ENCODE measurements at regions not wholly inside any gene's neighbourhood (a gene's known extent, or its start where the extent isn't known, plus 50 kb on each side); places are given as distances from the start of the nearest gene placed in this dataset.

GRCh38 chr4:185955826-185956543 is 113.0 kb upstream of the TLR3 start:
- no peak for ATAC-seq (ENCODE audit: low read depth)

GRCh38 chr4:185956544-185956940 is 112.4 kb upstream of the TLR3 start:
- Mint-ChIP-seq H3K36me3 (no peaks in the 10 kb centered on the region), H3K27ac (no peak overlapping the region), H3K4me3 (no peak overlapping the region), H3K27me3 (peaks cover 4% of the 10 kb centered on the region), H3K9me3 (no peaks in the 10 kb centered on the region), H3K4me1 (peaks cover 2% of the 10 kb centered on the region)
- DNase-seq (ENCODE audit: low spot score in 2 of 2) = no peak
- no peak for ATAC-seq (ENCODE audit: low read depth)

More at GRCh38 chr4:185955826-185956543, 113.0 kb upstream of the TLR3 start:
- no peaks in the 10 kb centered on the region for H3K36me3 Mint-ChIP-seq
- no peak for DNase-seq (ENCODE audit: low spot score in 2 of 2)
- H3K4me3 Mint-ChIP-seq = no peak overlapping the region
- H3K27ac Mint-ChIP-seq = no peak overlapping the region
- H3K9me3 Mint-ChIP-seq = no peaks in the 10 kb centered on the region
- peaks cover 4% of the 10 kb centered on the region for H3K27me3 Mint-ChIP-seq
- H3K4me1 Mint-ChIP-seq = no peaks in the 10 kb centered on the region

GRCh38 chr4:185958094-185958747 is 110.7 kb upstream of the TLR3 start:
- Mint-ChIP-seq H3K36me3 (no peaks in the 10 kb centered on the region), H3K4me3 (no peak overlapping the region), H3K4me1 (peaks cover 2% of the 10 kb centered on the region), H3K27ac (no peak overlapping the region), H3K9me3 (no peaks in the 10 kb centered on the region), H3K27me3 (peaks cover 1% of the 10 kb centered on the region)
- DNase-seq (ENCODE audit: low spot score in 2 of 2) (no peak), ATAC-seq (ENCODE audit: low read depth) (no peak)

GRCh38 chr4:185965426-185966384 is 103.3 kb upstream of the TLR3 start:
- ATAC-seq (ENCODE audit: low read depth) (peak; percentile 82), DNase-seq (ENCODE audit: low spot score in 2 of 2) (peak in 1 of 2 donors; percentile 1)
- H3K9me3 Mint-ChIP-seq = no peaks in the 10 kb centered on the region
- peak overlapping the region; percentile 79 for H3K27ac Mint-ChIP-seq
- peaks cover 14% of the 10 kb centered on the region for H3K4me1 Mint-ChIP-seq
- H3K36me3 Mint-ChIP-seq = no peaks in the 10 kb centered on the region
- H3K27me3 Mint-ChIP-seq = no peaks in the 10 kb centered on the region
- peak overlapping the region; percentile 51 for H3K4me3 Mint-ChIP-seq

GRCh38 chr4:185966549-185966948 is 102.4 kb upstream of the TLR3 start:
- no peak overlapping the region for H3K4me3 Mint-ChIP-seq
- no peak for ATAC-seq (ENCODE audit: low read depth)
- no peaks in the 10 kb centered on the region for H3K36me3 Mint-ChIP-seq
- H3K9me3 Mint-ChIP-seq = no peaks in the 10 kb centered on the region
- H3K27ac Mint-ChIP-seq = peak overlapping the region; percentile 79
- H3K27me3 Mint-ChIP-seq = no peaks in the 10 kb centered on the region
- DNase-seq (ENCODE audit: low spot score in 2 of 2) = no peak
- peaks cover 11% of the 10 kb centered on the region for H3K4me1 Mint-ChIP-seq

GRCh38 chr4:185966997-185967775 is 101.8 kb upstream of the TLR3 start:
- Mint-ChIP-seq H3K4me3 (no peak overlapping the region), H3K27me3 (no peaks in the 10 kb centered on the region), H3K4me1 (peaks cover 11% of the 10 kb centered on the region), H3K27ac (peak overlapping the region; percentile 79), H3K36me3 (no peaks in the 10 kb centered on the region), H3K9me3 (no peaks in the 10 kb centered on the region)
- no peak for ATAC-seq (ENCODE audit: low read depth)
- DNase-seq (ENCODE audit: low spot score in 2 of 2) = no peak

- peaks cover 7% of the 10 kb centered on the region for H3K27me3 Mint-ChIP-seq
- H3K9me3 Mint-ChIP-seq = no peaks in the 10 kb centered on the region
- H3K4me1 Mint-ChIP-seq = peaks cover 11% of the 10 kb centered on the region
- no peak overlapping the region for H3K27ac Mint-ChIP-seq
- ATAC-seq (ENCODE audit: low read depth) (no peak), DNase-seq (ENCODE audit: low spot score in 2 of 2) (no peak)
- no peak overlapping the region for H3K4me3 Mint-ChIP-seq
- H3K36me3 Mint-ChIP-seq = no peaks in the 10 kb centered on the region
Measured at GRCh38 chr4:185969657-185970056, 99.3 kb upstream of the TLR3 start.

- Mint-ChIP-seq H3K4me3 (no peak overlapping the region), H3K27ac (no peak overlapping the region), H3K4me1 (no peaks in the 10 kb centered on the region), H3K9me3 (peaks cover 10% of the 10 kb centered on the region), H3K36me3 (no peaks in the 10 kb centered on the region), H3K27me3 (peaks cover 8% of the 10 kb centered on the region)
- no peak for ATAC-seq (ENCODE audit: low read depth)
- DNase-seq (ENCODE audit: low spot score in 2 of 2) = no peak
Measured at GRCh38 chr4:185987961-185988627, 80.9 kb upstream of the TLR3 start.

GRCh38 chr4:185991770-185992169 is 77.2 kb upstream of the TLR3 start:
- DNase-seq (ENCODE audit: low spot score in 2 of 2) = no peak
- Mint-ChIP-seq H3K27ac (no peak overlapping the region), H3K27me3 (peaks cover 8% of the 10 kb centered on the region), H3K9me3 (peaks cover 6% of the 10 kb centered on the region), H3K4me3 (no peak overlapping the region), H3K36me3 (no peaks in the 10 kb centered on the region), H3K4me1 (no peaks in the 10 kb centered on the region)
- ATAC-seq (ENCODE audit: low read depth) = no peak

- no peak for ATAC-seq (ENCODE audit: low read depth)
- Mint-ChIP-seq H3K4me1 (no peaks in the 10 kb centered on the region), H3K27me3 (peaks cover 8% of the 10 kb centered on the region), H3K36me3 (no peaks in the 10 kb centered on the region), H3K9me3 (peaks cover 6% of the 10 kb centered on the region), H3K4me3 (no peak overlapping the region), H3K27ac (no peak overlapping the region)
- no peak for DNase-seq (ENCODE audit: low spot score in 2 of 2)
Measured at GRCh38 chr4:185992585-185992984, 76.4 kb upstream of the TLR3 start.

- ATAC-seq (ENCODE audit: low read depth) = no peak
- no peaks in the 10 kb centered on the region for H3K4me1 Mint-ChIP-seq
- H3K27ac Mint-ChIP-seq = no peak overlapping the region
- H3K36me3 Mint-ChIP-seq = no peaks in the 10 kb centered on the region
- H3K4me3 Mint-ChIP-seq = no peak overlapping the region
- H3K9me3 Mint-ChIP-seq = peaks cover 6% of the 10 kb centered on the region
- DNase-seq (ENCODE audit: low spot score in 2 of 2) = no peak
- H3K27me3 Mint-ChIP-seq = peaks cover 6% of the 10 kb centered on the region
Measured at GRCh38 chr4:185993328-185993973, 75.5 kb upstream of the TLR3 start.

GRCh38 chr4:185994750-185995149 is 74.2 kb upstream of the TLR3 start:
- Mint-ChIP-seq H3K4me1 (no peaks in the 10 kb centered on the region), H3K36me3 (no peaks in the 10 kb centered on the region), H3K9me3 (peaks cover 6% of the 10 kb centered on the region), H3K27me3 (peaks cover 1% of the 10 kb centered on the region), H3K27ac (no peak overlapping the region), H3K4me3 (no peak overlapping the region)
- ATAC-seq (ENCODE audit: low read depth) (no peak), DNase-seq (ENCODE audit: low spot score in 2 of 2) (no peak)

GRCh38 chr4:185995665-185996064 is 73.3 kb upstream of the TLR3 start:
- Mint-ChIP-seq H3K27ac (no peak overlapping the region), H3K36me3 (no peaks in the 10 kb centered on the region), H3K9me3 (peaks cover 6% of the 10 kb centered on the region), H3K27me3 (peaks cover 1% of the 10 kb centered on the region), H3K4me1 (no peaks in the 10 kb centered on the region), H3K4me3 (no peak overlapping the region)
- ATAC-seq (ENCODE audit: low read depth) (no peak), DNase-seq (ENCODE audit: low spot score in 2 of 2) (no peak)
